ENCODE measurements at regions not wholly inside any gene's neighbourhood (a gene's known extent, or its start where the extent isn't known, plus 50 kb on each side); places are given as distances from the start of the nearest gene placed in this dataset.
"Not testable (repeated sequence)": the region's sequence is repeated elsewhere in the genome, so short reads cannot be mapped to it uniquely, and the experiment has no call there.

DNA sequence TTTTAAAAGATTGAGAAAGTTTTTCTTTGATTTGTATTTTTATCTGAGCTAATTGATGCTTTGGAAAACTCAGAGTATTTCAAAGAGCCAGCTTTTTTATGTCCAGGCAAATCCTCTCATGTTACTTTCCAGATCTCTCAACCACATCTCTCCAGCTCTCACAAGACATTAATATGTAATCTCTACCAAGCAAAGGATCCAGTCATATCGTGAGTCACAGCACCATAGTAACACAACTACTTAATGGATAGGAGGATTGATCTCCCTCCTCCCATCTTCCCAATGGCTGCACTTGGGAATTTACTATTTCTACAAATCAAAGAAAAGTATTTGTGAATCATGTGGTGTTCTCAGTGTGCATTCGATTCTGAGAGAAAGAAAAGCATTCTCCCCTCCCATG is 63.3 kb downstream of the POU4F1 start:
- DNase-seq, result no peak

- not testable (repeated sequence) for DNase-seq
Measured at GRCh38 chr13:78526044-78526443, 77.3 kb downstream of the POU4F1 start.

- no peak for DNase-seq
Measured at GRCh38 chr13:78524936-78525335, 78.4 kb downstream of the POU4F1 start.

- DNase-seq, result no peak
Measured at GRCh38 chr13:78521091-78521490, 82.3 kb downstream of the POU4F1 start.

DNA sequence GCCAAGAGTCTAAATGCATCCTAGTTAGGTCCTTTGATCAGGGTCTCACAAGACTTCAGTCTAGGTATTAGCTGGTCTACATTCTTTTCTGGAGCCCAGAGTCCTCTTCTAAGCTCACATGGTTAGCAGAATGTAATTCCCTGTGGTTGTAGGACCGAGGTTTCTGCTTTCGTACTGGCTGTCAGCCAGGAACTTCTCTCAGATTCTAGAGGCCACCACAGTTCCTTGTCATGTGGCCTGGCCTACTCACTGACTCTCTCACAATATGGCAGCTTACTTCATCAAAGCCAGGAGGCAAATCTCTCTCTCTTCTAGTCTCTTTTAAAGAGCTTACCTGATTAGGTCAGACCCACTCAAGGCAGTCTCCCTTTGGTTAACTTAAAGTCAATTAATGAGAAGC is 82.9 kb downstream of the POU4F1 start:
- DNase-seq, result no peak

- DNase-seq, result not testable (repeated sequence)
Measured at GRCh38 chr13:78518482-78518881, 84.9 kb downstream of the POU4F1 start.

DNA sequence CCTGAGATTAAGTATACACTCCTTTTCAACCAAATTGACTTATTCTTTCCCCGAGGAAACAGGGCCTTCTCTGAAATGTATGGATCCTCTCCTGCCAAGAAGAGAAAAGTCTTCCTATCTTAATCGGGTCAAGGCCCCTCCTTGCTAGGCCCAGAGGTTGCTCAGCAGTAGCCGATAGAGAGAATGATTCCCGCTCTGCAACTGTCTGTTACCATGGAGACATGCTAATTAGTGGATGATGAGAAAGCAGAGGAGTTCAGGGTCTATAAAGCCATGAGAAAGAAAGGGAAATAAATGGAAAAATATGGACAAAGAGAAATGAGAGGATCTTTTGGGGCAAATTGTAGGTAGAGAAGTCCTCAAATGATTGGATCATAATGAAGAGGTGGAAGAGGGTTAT is 103.5 kb downstream of the POU4F1 start:
- no peak for DNase-seq

- peak; percentile 2 for DNase-seq
Measured at GRCh38 chr13:78497702-78498355, 105.5 kb downstream of the POU4F1 start.

DNA sequence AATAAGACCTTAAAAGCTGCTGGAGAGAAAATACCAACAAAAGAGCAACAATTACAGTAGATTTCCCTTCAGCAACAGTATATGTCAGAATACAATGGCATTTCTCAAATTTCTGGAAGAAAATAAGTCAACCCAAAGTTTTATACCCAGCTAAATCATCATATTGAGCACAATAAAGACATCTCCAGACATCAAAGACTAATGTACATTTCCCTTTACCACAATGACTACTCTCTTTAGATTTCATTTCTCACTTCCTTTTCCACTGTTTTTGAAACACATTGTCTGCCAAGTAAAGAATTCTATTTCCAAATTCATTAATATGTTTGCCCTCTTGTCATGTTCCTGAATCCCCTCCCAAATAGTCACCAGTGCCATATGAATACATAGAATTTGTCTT is 111.4 kb downstream of the POU4F1 start:
- no peak for DNase-seq

- DNase-seq, result not testable (repeated sequence)
Measured at GRCh38 chr13:78490225-78490624, 113.1 kb downstream of the POU4F1 start.

- no peak for DNase-seq
Measured at GRCh38 chr13:78487707-78488106, 115.6 kb downstream of the POU4F1 start.

GRCh38 chr13:78485803-78486202 is 117.5 kb downstream of the POU4F1 start:
- no peak for DNase-seq

DNA sequence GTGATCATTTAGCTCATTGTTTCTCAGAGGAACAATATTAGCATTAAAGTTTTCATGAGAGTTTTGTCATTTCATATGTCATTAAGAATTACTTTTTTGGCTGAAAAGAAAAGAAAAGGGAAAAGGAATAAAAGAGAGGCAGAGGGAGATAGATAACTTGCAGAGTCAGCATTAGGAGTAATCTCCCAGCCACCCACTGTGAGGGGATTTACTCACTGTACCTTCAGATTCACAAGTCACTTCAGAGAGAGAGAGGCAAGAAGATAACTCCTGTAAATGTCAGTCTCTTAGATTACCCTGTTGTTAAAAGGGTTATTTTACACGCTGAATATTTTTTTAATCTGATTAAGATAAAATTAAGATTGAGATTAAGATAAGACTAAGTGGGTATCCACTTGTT is 125.2 kb downstream of the POU4F1 start:
- DNase-seq, result no peak

- no peak for DNase-seq
Measured at GRCh38 chr13:78476910-78477309, 126.4 kb downstream of the POU4F1 start.

DNA sequence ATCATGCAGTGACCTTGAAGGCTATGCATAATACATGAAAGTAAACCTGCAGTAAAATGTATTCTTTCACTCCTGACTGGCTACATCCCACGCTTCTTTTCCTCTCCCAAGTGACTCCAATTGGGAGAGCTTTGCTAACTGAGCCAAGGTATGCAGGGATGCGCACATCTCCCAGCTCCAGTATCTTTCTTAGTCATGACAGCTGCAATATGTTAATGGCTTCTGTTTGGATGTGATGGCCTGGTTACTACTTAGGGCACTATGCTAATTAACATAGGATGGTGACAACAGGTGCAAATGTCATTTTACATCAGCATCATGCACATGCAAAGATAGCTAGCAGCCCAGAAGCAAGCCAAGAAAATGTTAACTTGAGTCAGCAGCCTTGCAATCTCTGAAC is 134.7 kb downstream of the POU4F1 start:
- no peak for DNase-seq

DNA sequence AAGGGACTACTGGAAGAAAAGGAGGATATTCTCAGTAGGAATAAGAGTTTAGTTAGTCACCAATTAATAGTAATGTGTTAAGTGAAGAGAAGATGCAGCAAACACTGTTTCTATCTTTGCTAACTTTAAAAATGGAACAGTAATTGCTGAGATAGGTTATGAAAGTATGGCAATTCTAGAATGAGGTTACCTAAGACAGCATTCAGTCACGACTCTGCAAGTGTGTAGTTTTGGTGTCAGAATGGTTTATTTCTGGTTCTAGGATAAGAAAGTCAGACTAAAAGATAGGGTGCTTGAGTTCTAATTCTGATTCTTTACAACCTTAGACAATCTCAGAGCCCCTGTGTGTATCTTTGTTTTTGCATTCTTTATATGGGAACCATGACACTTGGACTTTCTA is 138.1 kb downstream of the POU4F1 start:
- no peak for DNase-seq

GRCh38 chr13:78460176-78460575 is 143.2 kb downstream of the POU4F1 start:
- no peak for DNase-seq

GRCh38 chr13:78443839-78444238 is 159.5 kb downstream of the POU4F1 start:
- no peak for DNase-seq

- no peak for DNase-seq
Measured at GRCh38 chr13:78437781-78438180, 165.6 kb downstream of the POU4F1 start.

- no peak for DNase-seq
Measured at GRCh38 chr13:78436311-78436710, 167.0 kb downstream of the POU4F1 start.

GRCh38 chr13:78431328-78431727 is 172.0 kb downstream of the POU4F1 start:
- no peak for DNase-seq

DNA sequence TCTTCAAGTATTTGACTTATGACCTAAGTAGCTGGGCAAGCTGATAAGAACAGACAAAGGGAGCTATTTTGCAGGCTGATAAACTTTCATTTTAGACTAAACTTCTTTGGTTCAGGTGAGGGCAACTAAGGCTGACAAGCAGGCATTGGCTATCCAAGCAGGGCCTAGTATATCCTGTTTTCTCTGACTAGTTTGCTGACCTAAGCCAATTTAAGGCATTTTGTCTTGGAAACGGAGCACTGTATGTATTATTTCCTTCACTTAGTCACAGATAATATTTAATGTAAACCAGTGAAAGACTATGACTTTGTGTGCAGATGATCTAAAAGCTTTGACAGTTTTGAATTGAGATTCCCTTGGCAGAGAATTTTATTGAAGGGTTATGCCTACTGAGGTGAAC is 172.5 kb downstream of the POU4F1 start:
- no peak for DNase-seq

DNA sequence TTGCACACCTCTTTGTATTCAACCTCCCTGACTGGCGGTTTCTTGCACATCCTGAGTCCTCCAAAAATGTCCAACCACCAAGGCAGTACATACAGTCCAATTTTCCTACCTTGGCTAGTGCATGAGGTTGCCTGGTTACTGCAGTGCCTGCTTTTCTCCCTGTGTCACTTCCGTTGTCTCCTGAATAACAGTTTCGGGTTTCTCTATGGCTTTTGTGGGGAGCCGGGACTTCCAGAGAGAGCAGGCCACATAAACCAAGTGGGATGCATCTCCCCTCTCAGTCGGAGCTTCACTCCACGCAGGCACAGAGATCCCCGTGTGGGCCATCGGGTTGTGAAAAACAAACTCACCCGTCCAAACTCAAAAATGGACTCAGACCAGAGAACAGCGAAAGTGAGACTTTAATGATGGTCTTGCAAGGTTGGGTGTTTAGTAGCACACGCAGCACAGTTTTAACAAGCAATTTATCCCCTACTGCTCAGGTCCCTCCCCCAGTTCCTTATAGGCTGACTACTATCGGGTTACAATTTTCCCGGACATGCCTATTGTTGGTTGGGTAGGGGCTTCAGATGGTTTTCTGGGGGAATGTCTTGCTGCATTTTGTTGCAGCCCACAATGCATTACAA is 173.1 kb downstream of the POU4F1 start:
- DNase-seq, result no peak

DNA sequence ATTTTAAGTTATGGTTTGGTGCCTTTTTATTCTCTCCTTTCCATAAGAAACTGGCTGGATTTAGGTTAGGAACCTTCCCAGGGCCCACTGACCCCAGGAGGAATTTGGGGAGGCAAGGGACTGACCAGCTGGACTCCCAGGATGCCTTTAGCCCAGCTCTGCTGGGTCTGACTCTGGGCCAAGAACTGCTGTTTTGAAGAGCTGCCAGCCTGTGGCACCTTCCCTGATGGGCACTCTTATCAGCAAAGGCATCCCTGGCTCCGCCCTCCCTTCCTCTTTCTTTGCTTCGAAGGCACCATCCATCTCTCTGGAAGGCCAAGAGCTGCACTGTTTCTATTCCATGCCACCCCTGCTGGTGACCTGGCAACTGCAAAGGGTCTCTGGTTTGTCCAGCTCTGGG is 174.7 kb downstream of the POU4F1 start:
- no peak for DNase-seq
